Inflammatory macrophage treated with lipopolysaccharide for 1 hour (primary cell): ENCODE measurements at regions not wholly inside any gene's neighbourhood (a gene's known extent, or its start where the extent isn't known, plus 50 kb on each side); places are given as distances from the start of the nearest gene placed in this dataset.
"Not testable (repeated sequence)": the region's sequence is repeated elsewhere in the genome, so short reads cannot be mapped to it uniquely, and the experiment has no call there.

Source experiments
- DNase-seq, 2 donors: peaks; one replicate each; pipeline ENCODE4 v3.0.0-alpha.2; 2020 to 2022

DNA sequence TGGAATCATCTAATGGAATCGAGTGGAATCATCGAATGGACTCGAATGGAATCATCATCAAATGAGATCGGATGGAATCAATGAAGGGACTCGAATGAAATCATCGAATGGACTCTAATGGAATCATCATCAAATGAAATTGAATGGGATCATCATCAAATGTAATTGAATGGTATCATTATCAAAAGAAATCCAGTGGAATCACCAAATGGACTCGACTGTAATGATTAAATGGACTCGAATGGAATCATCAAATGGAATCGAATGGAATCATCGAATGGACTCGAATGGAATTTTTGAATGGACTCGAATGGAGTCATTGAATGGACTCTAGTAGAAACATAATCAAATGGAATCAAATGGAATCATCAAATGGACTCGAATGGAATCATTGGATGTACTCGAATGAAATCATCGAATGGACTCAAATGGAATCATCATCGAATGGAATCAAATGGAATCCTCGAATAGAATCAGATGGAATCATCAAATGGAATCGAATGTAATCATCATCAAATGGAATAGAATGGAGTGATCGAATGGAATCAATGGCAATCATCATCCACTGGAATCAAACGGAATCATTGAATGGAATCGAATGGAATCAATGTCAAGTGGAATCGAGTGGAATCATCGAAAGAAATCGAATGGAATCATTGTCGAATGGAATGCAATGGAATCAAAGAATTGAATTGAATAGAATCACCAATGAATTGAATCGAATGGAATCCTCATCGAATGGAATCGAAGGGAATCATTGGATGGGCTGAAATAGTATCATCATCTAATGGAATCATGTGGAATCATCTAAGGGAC is 234.2 kb downstream of the SHCBP1 start:
- DNase-seq, result not testable (repeated sequence)

- not testable (repeated sequence) for DNase-seq
Measured at GRCh38 chr16:46386110-46386771, 234.9 kb downstream of the SHCBP1 start.

- DNase-seq, result peak; percentile 3 to 5
Measured at GRCh38 chr16:46384285-46385061, 236.7 kb downstream of the SHCBP1 start.

- DNase-seq, result not testable (repeated sequence)
Measured at GRCh38 chr16:46383581-46383980, 237.6 kb downstream of the SHCBP1 start.

DNA sequence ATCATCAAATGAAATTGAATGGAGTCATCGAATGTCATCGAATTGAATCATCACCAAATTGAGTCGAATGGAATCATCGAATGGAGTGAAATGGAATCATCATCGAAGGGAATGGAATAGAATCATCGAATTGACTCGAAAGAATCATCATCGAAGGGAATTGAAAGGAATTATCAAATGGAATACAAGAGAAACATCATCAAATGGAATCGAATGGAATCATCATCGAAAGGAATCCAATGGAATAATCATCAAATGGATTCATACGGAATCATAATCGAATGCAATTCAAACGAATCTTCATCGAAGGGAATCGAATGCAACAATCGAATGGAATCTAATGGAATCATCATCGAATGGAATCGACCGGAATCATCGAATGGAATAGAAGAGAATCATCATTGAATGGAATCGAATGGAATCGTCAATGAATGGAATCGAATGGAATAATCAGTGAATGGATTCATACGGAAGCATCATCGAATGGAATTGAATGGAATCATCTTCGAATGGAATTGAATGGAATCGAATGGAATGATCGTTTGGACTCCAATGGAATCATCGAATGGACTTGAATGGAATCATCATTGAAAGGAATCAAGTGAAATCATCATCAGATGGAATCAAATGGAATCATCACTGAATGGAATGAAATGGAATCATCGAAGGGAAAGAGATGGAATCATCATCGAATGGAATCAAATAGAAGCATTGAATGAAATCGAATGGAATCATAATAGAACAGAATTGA is 238.2 kb downstream of the SHCBP1 start:
- not testable (repeated sequence) for DNase-seq

- DNase-seq, result not testable (repeated sequence)
Measured at GRCh38 chr16:46382079-46382478, 239.1 kb downstream of the SHCBP1 start.

- DNase-seq, result not testable (repeated sequence)
Measured at GRCh38 chr16:46381344-46381743, 239.8 kb downstream of the SHCBP1 start.
